HG03175 (cell line): ENCODE measurements at regions not wholly inside any gene's neighbourhood (a gene's known extent, or its start where the extent isn't known, plus 50 kb on each side); places are given as distances from the start of the nearest gene placed in this dataset.
A peak's percentile ranks its signal among the peaks of the same experiment; 100 is the strongest.

ENCODE experiments used
- ATAC-seq: cut with Tn5 transposase; IDR thresholded peaks from one replicate; pipeline ENCODE4 v1.9.1; 2021; ENCODE audit warnings: mild to moderate bottlenecking, moderate library complexity; ENCODE audit not compliant: unreplicated experiment

DNA sequence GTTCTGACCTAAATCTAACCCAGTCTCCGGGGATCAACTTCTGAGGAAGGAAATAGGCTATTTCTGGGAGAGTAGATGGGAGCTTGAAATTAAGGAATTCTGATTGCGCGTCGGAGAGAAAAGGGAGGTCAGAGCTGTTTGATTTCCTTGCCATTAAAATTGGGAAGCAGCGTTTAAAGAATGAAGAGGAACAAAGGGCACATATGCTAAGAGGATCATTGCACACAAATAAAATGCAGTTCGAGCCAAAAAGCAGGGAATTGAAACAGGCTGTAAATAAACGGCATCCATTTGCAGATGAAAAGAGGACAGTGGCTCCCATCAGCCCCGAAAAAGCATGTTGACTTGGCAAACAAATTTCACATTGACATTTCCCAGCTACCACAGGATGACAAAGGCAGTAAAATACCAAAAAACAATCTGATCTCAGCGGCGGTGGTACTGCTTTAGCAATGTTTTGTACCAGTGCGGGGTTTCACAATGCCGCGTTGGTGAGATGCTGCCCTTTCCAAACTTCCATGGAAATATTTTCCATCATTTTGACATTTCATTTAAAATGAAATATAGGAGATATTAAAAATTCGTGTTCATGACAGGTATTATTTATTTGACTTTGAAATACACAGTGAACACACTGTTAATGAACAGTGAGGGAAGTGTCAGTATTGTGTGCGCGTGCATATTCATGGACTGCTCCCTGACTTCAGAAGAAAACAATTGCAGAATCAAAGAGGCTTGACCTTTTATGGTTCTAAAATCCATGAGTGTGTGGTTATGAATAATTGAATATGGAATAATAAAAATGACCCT is 108.8 kb downstream of the SQOR start:
- no peak for ATAC-seq

DNA sequence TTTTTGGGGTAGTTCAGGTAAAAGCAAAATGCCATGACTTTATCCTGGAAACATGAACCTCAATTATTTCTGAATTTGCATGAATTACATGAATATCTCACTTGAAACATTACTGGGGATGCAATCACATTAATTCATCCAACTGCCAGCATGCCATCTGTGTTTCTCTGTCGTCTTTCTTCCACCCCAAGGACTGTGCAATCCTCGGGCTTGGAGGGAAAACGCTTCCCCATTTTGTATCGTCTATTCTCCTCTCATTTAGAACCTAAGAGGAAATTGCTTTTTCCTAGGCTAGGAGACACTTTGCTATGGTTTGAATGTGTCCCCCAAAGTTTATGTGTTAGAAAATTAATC is 109.4 kb downstream of the SQOR start:
- no peak for ATAC-seq

- ATAC-seq = no peak
These were observed 112.6 kb downstream of the SQOR start for GRCh38 chr15:45747426-45747825.

DNA sequence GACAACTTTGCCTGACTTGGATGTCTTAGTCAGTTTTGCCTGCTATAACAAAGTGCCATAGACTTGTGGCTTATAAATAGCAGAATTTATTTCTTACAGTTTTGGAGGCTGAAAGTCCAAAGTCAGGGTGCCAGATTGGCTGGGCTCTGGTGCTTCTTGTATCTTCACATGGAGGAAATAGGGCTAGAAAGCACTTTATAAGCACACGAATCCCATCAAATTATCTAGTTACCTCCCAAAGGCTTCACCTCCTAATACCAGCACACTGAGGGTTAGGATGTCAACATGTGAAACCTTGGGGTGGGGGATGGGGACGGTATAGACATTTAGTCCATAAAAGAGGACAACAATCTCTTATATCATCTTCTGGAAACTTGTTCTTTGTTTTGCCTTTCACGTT is 116.8 kb downstream of the SQOR start:
- ATAC-seq = no peak

- ATAC-seq = no peak
These were observed 125.1 kb downstream of the SQOR start for GRCh38 chr15:45759936-45760335.

GRCh38 chr15:45762726-45763125 is 127.9 kb downstream of the SQOR start:
- no peak for ATAC-seq

DNA sequence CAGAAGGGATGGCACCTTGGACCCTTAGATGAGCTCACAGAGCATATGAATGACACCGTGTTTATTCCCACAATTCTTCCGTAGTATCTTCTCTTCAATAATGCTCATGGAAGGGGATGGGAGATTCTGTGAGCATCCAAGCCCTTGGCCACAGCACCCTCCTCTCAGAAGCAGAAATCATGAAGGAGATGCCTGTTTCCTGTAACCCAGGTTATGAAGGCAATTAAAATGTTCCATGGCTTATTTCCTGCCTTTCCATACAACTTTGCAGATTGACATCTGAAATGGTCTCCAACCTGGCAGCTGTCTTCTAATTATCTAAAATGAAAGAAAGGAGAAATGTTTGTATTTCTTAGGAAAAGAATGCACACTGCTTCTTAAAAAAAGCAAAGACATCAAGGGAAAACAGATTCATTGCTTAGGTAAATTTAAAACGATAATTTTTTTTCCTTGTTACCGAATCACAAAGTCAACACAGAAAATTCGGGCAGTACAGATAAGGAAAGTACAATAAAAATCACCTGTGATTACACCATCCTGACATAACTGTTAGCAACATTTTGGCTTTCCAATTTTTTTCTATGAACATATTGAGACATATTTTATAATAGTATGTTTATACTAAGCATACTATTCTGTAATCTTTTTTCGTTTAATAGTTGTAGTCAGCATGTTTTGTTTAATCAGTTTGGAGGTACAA is 128.5 kb downstream of the SQOR start:
- no peak for ATAC-seq

GRCh38 chr15:45773149-45773548 is 138.3 kb downstream of the SQOR start:
- no peak for ATAC-seq

DNA sequence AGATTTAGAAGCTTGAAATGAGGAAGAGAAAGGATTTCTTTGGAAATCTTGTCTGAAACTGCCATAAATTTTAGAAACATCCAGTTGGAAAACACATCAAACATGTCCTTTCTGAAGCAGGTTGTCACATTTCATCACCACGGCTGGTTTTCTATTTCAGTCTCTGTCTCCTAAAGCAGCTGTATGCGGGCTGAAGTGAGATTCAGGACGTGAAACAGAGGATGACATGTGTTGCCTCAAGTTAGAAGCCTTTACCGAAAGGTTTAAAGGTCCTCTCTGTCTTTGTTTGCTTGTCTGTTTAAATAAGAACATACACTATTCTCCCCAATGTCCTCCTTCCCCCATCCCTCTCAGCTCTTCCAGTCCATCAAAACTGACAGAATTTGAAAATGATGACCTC is 141.9 kb downstream of the SQOR start:
- no peak for ATAC-seq

DNA sequence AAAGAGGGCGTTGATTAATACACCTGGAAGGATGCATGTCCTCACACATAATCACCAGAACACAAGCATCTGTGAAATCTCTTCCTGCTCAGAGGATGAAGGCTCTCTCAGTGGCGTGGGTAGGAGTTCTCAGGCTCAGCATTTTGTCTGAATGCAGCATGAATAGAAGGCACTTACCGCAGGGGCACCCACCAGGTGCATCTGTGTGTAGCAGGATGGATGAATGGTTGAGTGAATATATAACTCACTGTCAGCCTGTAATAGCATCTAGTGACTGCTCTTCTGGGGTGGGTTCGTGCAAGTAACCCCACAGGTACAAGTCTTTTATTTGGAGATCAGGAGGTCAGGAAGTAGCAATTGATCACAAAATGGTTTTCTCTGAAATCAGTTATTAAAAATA is 143.0 kb downstream of the SQOR start:
- no peak for ATAC-seq

GRCh38 chr15:45780352-45780751 is 145.5 kb downstream of the SQOR start:
- no peak for ATAC-seq

- ATAC-seq = no peak
These were observed 149.8 kb downstream of the SQOR start for GRCh38 chr15:45784656-45785055.

- no peak for ATAC-seq
These were observed 151.1 kb downstream of the SQOR start for GRCh38 chr15:45785897-45786296.

DNA sequence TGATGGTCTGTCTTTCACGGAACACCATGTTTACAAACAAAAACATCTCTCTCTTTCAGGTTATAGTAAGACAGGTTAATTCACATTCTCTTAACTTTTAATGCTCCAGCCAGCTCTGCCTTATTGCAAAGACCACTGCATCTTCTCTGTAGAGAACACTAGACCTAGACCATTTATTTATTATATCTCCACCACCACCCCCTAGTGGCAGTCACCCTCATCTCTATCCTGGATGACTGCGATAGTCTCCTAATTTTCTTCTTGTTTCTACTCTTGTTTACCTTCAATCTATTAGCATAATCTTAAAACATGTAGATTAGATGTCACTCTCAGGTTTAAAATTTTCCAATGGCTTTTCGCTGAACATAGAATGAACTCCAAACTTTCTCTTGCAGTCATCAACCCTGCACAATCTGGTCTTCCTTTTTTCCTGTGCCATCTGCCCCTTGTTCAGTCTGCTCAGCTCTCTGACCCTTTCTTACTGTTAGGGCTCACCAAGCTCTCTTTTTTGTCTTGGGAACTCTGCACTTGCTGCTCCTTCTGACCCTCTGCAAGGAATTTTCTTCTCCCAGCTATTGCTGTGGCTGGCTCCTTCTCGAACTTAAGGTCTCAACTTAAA is 155.6 kb downstream of the SQOR start:
- ATAC-seq = no peak

DNA sequence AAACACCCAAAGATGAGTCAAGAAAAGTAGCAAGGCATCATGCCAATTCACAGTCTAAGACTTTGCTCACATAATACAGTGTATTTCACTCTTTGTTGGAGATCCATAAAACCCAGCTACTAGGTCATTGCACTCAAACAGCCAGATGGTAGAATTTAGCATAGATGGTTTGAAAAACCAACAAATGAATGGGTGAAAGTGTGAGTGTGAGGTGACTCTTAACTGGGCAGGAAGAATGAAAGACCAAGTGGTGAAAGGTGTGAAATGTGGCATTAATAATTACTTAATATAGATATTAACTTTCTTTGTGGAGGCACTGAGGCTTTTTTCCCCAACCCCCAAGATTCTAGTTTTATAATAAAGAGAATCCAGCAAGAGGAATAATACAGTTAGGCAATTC is 159.5 kb downstream of the SQOR start:
- ATAC-seq = peak; percentile 71

DNA sequence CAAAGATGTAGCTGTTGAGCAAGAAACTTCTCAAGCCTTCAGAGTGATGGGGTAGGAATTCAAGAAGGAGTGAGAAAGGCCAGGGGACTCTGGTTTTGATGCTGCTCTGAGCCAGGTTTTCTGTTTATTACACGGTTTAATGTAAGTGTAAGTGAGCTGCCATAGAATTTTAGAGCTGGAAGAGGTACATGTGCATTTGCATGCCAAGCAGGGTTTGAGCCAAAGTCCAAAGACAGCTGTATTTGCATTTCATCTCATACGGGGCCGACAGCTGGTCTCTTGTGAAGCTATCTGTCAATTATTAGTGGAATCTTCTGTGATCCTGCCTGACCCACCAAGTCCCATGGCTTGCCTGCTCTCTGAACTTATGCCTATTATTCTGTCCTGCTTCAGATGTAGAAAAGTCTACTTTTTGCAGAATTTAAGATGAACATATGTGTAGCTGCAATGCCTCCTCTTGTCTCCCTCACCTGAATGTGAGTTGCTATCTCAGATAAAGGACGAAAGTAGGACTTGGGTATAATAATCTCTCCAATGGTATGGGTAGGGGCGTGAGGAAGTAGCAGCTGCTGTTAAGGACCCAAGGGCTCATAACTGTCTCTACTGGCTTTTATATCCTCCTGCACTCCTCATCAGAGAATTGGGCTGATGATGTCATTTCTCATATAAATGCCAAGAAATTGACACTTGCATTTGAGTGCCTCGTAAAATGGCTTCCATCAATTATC is 160.0 kb downstream of the SQOR start:
- ATAC-seq = peak; percentile 71

- peak; percentile 25 for ATAC-seq
These were observed 160.7 kb downstream of the SQOR start for GRCh38 chr15:45795440-45796069.

- no peak for ATAC-seq
These were observed 161.6 kb downstream of the SQOR start for GRCh38 chr15:45796433-45796832.

DNA sequence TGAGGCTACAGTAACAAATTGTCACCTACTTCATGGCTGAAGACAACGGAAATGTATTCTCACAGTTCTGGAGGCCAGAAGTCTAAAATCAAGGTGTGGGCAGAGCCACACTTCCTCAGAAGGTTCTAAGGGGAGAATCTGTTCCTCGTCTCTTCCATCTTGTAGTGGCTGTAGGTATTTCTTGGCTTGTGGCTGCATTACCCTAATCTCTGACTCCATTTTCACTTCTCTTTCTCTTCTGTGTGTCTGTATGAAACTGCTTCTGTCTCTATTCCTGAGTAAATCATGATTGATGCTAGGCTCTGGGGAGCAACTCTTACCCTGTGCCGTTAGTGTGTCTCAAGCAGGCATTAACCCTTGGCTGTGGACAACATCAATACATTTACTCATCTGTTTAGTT is 164.7 kb downstream of the SQOR start:
- peak; percentile 44 for ATAC-seq

GRCh38 chr15:45801543-45801942 is 166.7 kb downstream of the SQOR start:
- no peak for ATAC-seq

DNA sequence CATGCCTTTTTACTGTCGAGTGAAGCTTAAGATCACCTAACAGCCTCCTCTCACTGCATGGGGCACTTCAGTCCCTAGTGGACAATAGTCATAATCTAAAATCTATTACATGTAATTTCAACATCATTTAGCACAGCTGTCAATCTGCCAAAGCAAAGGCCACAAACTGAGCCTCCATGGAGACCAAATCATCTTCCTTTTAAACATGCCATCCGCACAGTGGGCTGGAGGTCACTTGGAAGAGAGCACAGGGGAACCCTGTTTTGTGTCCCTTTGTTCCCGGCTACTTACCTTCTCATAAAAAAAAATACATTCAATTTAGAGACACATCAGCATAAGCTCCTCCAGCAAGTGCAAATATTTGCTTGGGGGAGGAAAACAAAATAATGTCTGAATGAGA is 167.3 kb downstream of the SQOR start:
- no peak for ATAC-seq
